GM19328 (cell line): ENCODE measurements at regions not wholly inside any gene's neighbourhood (a gene's known extent, or its start where the extent isn't known, plus 50 kb on each side); places are given as distances from the start of the nearest gene placed in this dataset.

ENCODE experiments used
- ATAC-seq: cut with Tn5 transposase; IDR thresholded peaks from one replicate; pipeline ENCODE4 v1.9.1; 2021; ENCODE audit warnings: mild to moderate bottlenecking, moderate library complexity; ENCODE audit not compliant: unreplicated experiment

- no peak for ATAC-seq
Observed at GRCh38 chr18:43481069-43481468, 203.8 kb upstream of the SYT4 start.

DNA sequence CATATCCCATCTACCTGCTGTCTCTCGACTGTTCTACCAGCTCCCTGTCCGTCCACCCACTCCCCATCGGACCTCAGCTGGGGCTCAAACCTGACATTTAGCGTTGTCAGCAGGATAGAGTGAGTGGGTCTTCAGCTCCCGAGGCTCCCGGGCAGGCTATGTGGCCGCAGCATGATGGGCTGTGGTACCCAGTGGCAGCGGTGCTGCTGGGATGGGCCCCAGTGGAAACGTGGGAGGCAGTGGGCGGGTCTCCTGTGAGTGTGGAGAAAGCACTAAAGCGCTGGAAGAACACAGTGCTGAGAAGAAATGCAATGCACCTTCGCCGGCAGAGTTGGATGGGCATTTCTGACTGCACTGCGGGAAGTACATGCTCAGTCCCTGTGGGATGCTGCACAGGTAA, 204.8 kb upstream of the SYT4 start:
- ATAC-seq, result no peak

- no peak for ATAC-seq
Observed at GRCh38 chr18:43482600-43482999, 205.3 kb upstream of the SYT4 start.

DNA sequence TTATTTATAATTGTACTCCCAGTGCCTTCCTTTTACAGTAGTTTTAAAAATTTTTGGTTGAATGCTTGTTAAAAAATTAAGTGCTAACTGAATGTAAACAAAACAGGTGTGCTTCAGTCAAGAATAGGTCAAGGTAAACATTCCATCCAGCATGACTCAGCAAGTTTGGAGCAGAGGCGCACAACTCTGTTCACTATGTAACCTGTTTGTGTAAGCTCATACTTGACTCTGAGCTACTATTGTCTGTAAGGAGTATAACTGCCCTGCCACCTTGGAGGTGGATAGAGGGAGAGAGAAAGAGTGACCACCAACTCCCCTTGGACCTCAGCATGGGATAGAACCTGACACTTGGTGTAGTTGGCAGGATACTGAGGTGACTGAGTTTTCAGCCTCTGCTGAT, 207.4 kb upstream of the SYT4 start:
- no peak for ATAC-seq

- no peak for ATAC-seq
Observed at GRCh38 chr18:43485545-43485963, 208.3 kb upstream of the SYT4 start.

DNA sequence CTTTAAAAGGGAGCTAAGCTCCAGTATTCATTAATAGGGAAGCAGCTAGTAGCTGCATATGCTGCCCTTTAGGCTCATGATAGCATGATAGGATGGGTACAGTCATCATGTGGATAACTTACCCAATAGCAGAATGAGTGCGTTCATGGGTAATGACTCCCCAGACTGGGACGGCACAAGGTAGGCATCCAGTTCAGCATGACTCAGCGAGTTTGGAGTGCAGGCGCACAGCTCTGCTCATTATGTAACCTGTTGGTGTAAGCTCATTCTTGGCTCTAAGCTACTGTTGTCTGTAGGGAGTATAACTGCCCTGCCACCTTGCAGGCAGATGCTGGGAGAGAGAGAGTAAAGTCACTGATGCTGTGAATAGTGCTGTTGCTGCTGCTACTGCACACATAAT, 209.2 kb upstream of the SYT4 start:
- ATAC-seq, result no peak

DNA sequence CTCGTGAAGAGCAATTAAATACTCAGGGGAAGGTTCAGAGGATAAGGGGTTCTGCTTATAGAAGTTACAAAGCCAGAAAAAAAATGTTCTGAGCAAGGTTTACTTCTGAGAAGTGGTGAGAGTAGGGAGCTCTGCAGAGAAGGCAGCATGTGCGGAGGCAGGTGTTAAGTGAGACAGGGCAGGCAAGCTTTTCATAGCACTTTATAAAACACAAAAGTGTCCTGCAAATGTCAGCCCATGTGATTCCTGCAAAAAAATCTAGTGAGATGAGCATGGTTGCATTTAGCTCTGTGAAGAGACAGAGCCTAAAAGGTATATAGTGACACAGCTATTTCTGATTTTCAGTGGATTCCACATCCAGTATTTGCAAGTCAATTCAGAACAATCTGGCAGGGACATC, 223.8 kb upstream of the SYT4 start:
- ATAC-seq, result no peak

DNA sequence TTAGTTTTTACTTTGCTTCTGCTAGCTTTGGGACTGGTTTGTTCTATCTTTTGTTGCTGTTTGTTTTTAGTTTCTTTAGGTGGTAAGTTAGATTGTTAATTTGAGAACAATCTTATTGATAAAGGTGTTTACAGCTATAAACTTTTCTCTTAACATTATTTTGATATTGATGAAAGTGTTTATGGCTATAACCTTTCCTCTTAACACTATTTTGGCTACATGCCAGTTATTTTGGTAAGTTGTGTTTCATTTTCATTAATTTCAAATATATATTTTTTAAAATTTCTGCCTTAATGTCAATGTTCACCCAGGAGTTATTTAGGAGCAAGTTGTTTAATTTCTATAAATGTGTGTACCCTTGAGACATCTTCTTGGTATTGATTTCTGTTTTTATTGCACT, 229.6 kb upstream of the SYT4 start:
- no peak for ATAC-seq

DNA sequence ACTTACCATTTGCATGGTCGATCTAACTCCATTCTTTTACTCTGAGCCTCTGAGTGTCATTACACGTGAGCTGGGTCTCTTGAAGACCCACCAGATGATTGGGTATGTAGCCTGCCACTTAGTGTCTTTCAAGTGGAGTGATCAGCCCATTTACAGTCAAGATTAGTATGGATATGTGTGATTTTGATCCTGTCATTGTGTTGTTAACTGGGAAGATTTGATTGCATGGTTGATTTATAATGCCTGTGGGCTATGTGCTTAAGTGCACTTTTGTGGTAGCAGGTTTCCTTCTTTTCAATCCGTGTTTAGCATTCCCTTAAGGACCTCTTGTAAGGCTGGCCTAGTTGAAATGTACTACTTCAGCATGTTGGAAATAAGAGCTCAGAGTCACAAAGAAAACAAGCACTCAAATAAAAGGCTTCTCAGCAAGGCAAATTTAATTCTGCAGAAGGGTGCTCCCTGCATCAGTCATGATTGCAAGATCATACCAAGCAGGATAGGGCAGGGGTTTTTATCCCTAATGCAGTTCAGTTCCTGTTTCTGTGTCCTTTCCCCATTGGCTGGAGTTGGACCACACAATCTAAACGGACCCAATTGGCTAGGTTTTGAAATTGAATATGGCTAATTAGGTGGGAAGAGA, 230.7 kb upstream of the SYT4 start:
- ATAC-seq, result no peak

GRCh38 chr18:43514747-43515146, 237.5 kb upstream of the SYT4 start:
- ATAC-seq, result no peak

- ATAC-seq, result no peak
Observed at GRCh38 chr18:43515481-43515880, 238.2 kb upstream of the SYT4 start.

GRCh38 chr18:43524260-43524659, 247.0 kb upstream of the SYT4 start:
- no peak for ATAC-seq

DNA sequence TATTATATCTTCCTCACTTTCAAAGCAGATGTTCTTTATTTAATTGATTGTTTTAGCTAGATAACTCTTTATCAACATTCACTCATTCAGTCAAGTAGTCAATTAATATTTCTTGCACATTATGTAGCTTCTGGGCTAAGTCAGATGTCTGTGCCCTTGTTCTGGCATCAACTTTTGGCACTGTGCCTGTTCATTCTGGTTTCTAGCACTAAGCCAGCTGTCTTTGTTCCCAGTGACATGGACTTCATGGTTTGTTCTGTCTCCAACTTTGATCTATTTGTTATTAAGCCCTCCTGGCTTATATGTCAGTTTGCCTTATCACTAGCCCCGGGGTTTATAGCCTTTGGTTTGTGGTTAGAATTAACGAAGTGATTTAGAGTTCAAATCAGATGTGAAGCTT, 247.9 kb upstream of the SYT4 start:
- ATAC-seq, result no peak

- no peak for ATAC-seq
Observed at GRCh38 chr18:43526426-43527145, 249.3 kb upstream of the SYT4 start.

- no peak for ATAC-seq
Observed at GRCh38 chr18:43531438-43531837, 254.1 kb upstream of the SYT4 start.

- no peak for ATAC-seq
Observed at GRCh38 chr18:43533371-43533770, 256.1 kb upstream of the SYT4 start.

DNA sequence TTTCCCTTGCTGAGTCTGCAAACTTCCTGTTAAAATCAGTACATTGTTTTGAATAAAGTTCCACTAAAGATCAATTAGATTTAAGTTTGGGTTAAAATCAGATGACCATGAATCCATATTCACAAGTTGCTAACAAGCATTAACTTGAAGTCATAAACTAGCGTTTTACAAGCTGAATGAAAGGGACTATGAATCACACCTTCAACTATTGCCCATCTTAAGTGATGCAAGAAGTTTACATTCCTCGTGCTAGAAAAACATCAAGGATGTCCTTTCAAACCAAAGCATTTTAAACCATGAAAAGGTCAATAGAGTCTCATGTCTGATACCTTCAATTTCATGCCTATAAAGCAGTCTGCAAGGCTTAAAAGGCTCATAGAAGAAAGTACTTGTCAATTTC, 257.2 kb upstream of the SYT4 start:
- ATAC-seq, result no peak

DNA sequence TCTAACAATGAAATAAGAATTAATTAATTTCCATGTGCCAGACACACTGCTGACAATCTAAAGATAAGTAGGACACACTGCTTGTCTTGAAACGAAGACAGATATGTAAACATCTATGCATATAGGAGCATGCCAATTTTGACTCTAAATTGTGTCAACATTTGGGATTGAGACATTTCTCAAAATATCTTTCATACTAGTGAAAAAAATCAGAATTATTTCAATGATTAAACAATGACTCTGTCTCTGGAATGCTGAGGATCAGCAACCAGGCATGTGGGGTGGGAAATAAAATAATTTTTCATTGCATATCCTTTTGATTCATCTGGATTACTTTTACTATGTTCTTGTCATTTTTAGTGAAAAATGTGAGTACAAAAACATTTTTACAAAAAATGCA, 262.6 kb upstream of the SYT4 start:
- ATAC-seq, result no peak

DNA sequence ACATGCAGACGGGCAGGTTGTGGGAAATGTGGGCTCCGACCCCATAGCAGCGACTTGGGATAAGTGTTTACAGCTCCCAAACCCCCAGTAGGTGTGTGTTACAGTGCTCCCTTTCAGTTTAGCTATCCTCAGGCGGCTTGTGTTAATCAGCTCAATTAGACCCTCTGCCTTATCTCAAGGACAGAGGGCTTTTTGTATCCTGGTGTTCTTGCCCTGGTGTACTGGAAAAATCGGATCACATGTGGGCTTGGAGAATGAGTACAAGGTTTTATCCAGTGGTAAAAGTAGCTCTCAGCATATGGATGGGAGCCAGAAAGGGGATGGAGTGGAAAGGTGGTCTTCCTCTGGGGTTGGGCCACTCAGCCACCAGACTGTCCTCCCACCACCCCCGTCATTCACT, 264.7 kb upstream of the SYT4 start:
- ATAC-seq, result no peak

DNA sequence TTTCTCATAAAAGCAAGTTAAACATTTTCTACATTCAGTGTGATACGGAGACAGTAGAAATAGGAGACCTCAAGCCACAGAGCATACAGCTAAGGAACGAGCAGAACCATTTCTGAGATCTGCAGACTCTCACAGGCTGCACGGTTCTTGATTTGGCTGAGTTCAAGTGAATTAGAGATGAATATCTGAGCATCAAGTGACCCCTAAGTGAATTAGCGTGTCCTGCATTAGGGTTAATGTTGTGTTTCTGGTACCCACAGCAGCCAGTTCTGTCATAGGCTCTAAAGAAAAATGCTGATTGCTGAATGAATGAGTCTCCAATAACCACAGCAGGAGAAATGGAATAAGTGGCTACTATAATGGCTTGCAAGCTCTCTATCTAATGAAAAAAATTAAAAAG, 265.9 kb upstream of the SYT4 start:
- no peak for ATAC-seq

GRCh38 chr18:43547456-43547855, 270.2 kb upstream of the SYT4 start:
- ATAC-seq, result no peak

DNA sequence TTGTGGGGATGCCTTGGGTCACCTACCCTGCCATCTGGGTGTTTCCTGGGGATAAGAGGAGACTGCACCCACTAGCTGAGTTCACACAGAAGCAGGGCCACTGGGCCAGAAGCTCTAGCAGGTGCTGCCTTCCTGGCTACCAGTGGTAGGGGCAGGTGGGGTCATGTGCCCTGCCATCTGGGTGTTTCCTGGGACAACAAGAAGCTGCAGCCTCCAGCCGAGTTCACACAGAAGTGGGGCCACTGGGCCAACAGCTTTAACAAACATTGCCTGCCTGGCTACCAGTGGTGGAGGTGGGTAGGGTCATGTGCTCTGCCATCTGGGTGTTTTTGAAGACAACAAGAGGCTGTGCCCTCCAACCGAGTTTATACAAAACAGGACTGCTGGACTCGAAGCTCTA, 282.2 kb upstream of the SYT4 start:
- no peak for ATAC-seq

DNA sequence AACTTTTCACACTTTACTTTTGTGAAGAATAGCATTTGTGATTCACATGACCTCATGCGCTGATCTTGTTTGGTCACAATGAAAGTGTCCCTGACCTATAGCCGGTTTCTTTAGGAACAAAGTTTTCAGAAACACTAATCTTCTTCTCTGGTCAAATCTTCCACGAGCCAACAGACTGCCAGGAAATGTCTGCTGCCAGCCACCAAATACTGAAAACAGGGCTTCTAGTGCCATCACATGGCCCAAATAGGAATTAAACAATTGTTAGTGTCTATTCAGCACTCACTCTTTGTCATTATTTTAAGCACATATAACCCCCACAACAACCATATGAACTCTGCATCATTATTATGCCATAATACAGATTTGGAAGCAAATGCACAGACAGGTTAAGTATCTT, 286.5 kb upstream of the SYT4 start:
- no peak for ATAC-seq
